Neural progenitor cell (in vitro differentiated cells): ENCODE measurements at regions not wholly inside any gene's neighbourhood (a gene's known extent, or its start where the extent isn't known, plus 50 kb on each side); places are given as distances from the start of the nearest gene placed in this dataset.

ENCODE experiments used
- DNase-seq: peaks from one replicate; pipeline ENCODE4 v3.0.0-alpha.2; 2016; ENCODE audit warnings: low spot score
- H2AFZ ChIP-seq: fragments of 200-600 bp; sonication (generic); replicated peaks from 2 replicates; pipeline ENCODE4 v1.6.1; 2016; ENCODE audit warnings: antibody characterized with exemption
- H3F3A ChIP-seq: fragments of 200-600 bp; sonication (generic); 2 replicates; pipeline ENCODE4 v1.6.1; 2016; ENCODE audit warnings: antibody characterized with exemption, low read depth
- H3K27ac ChIP-seq: fragments of 200-600 bp; sonication (generic); 2 replicates; pipeline ENCODE4 v1.5.1; 2016; ENCODE audit warnings: mild to moderate bottlenecking
- H3K27me3 ChIP-seq: fragments of 200-600 bp; sonication (generic); 2 replicates; pipeline ENCODE4 v1.6.1; 2016; ENCODE audit warnings: mild to moderate bottlenecking, moderate library complexity
- H3K36me3 ChIP-seq: fragments of 200-600 bp; sonication (generic); 2 replicates; pipeline ENCODE4 v1.5.1; 2016
- H3K4me1 ChIP-seq: fragments of 200-600 bp; sonication (generic); 2 replicates; pipeline ENCODE4 v1.6.1; 2016; ENCODE audit warnings: mixed run types
- H3K4me2 ChIP-seq: fragments of 200-600 bp; sonication (generic); 2 replicates; pipeline ENCODE4 v1.6.1; 2016
- H3K4me3 ChIP-seq: fragments of 200-600 bp; sonication (generic); 2 replicates; pipeline ENCODE4 v1.5.1; 2016
- H3K79me2 ChIP-seq: fragments of 200-600 bp; sonication (generic); 2 replicates; pipeline ENCODE4 v1.6.1; 2016; ENCODE audit warnings: low read depth
- H3K9ac ChIP-seq: fragments of 200-600 bp; sonication (generic); 2 replicates; pipeline ENCODE4 v1.6.1; 2016
- H3K9me3 ChIP-seq: fragments of 200-600 bp; sonication (generic); 2 replicates; pipeline ENCODE4 v1.5.1; 2016; ENCODE audit warnings: low read depth
- H4K20me1 ChIP-seq: fragments of 200-600 bp; sonication (generic); 2 replicates; pipeline ENCODE4 v1.6.1; 2016; ENCODE audit warnings: low read depth
- H3K27ac Mint-ChIP-seq: 3 replicates; pipeline ENCODE4 v1.8.0; 2021; ENCODE audit warnings: mixed read lengths
- H3K27me3 Mint-ChIP-seq: 2 replicates; pipeline ENCODE4 v1.8.0; 2022; ENCODE audit warnings: low read depth, mild to moderate bottlenecking, inconsistent platforms, moderate library complexity, mixed read lengths; ENCODE audit not compliant: insufficient read depth
- H3K36me3 Mint-ChIP-seq: 3 replicates; pipeline ENCODE4 v1.8.0; 2021; ENCODE audit warnings: mixed read lengths
- H3K4me1 Mint-ChIP-seq: 3 replicates; pipeline ENCODE4 v1.8.0; 2021; ENCODE audit warnings: mixed read lengths
- H3K4me3 Mint-ChIP-seq: 3 replicates; pipeline ENCODE4 v1.8.0; 2021; ENCODE audit warnings: mild to moderate bottlenecking, moderate library complexity, mixed read lengths
- H3K9me3 Mint-ChIP-seq: 3 replicates; pipeline ENCODE4 v1.8.0; 2020; ENCODE audit warnings: mixed read lengths
- CTCF ChIP-seq: fragments of 200-600 bp; sonication (generic); IDR thresholded peaks from 2 replicates; pipeline ENCODE4 v1.5.1; 2017; ENCODE audit warnings: antibody characterized with exemption, mild to moderate bottlenecking
- EZH2 ChIP-seq: fragments of 200-600 bp; sonication (generic); IDR thresholded peaks from 2 replicates; pipeline ENCODE4 v1.6.1; 2017; ENCODE audit warnings: antibody characterized with exemption, mild to moderate bottlenecking, moderate library complexity
- EZH2phosphoT487 ChIP-seq: fragments of 200-600 bp; sonication (generic); IDR thresholded peaks from 2 replicates; pipeline ENCODE4 v1.6.1; 2017; ENCODE audit warnings: antibody characterized with exemption

- H3K36me3 Mint-ChIP-seq = no peaks in the 10 kb centered on the region
- peaks cover 17% of the 10 kb centered on the region for H3K9me3 Mint-ChIP-seq
- no peak for DNase-seq
- no peak overlapping the region for H3K4me2 ChIP-seq
- no peaks in the 10 kb centered on the region for H3K27me3 ChIP-seq
- H3K4me3 Mint-ChIP-seq = no peak overlapping the region
- no peaks in the 10 kb centered on the region for H3K36me3 ChIP-seq
- no peaks in the 10 kb centered on the region for H4K20me1 ChIP-seq
- no peak overlapping the region for H3K4me3 ChIP-seq
- no peak overlapping the region for H2AFZ ChIP-seq
- no peak overlapping the region for H3K27ac ChIP-seq
- H3K27me3 Mint-ChIP-seq = no peaks in the 10 kb centered on the region
- peaks cover under 1% of the 10 kb centered on the region for H3K4me1 ChIP-seq
- H3K79me2 ChIP-seq = no peaks in the 10 kb centered on the region
- H3F3A ChIP-seq = no peaks in the 10 kb centered on the region
- no peak for TF ChIP-seq CTCF
- no peak for TF ChIP-seq EZH2
- no peak for TF ChIP-seq EZH2phosphoT487
- no peaks in the 10 kb centered on the region for H3K4me1 Mint-ChIP-seq
- H3K9ac ChIP-seq = no peak overlapping the region
- H3K9me3 ChIP-seq = no peaks in the 10 kb centered on the region
- H3K27ac Mint-ChIP-seq = no peak overlapping the region
Measured at GRCh38 chr4:189828081-189828697, 112.5 kb upstream of the FRG1 start.

GRCh38 chr4:189832528-189832927, 108.1 kb upstream of the FRG1 start:
- DNase-seq = no peak
- Histone ChIP-seq H3F3A (no peaks in the 10 kb centered on the region), H2AFZ (no peak overlapping the region), H3K36me3 (no peaks in the 10 kb centered on the region), H3K27ac (no peak overlapping the region), H3K4me1 (no peaks in the 10 kb centered on the region), H3K27me3 (no peaks in the 10 kb centered on the region), H3K9me3 (no peaks in the 10 kb centered on the region), H3K79me2 (no peaks in the 10 kb centered on the region), H3K4me2 (no peak overlapping the region), H3K9ac (no peak overlapping the region), H3K4me3 (no peak overlapping the region), H4K20me1 (no peaks in the 10 kb centered on the region)
- no peaks in the 10 kb centered on the region for H3K4me1 Mint-ChIP-seq
- no peak overlapping the region for H3K4me3 Mint-ChIP-seq
- TF ChIP-seq CTCF (no peak), EZH2 (no peak), EZH2phosphoT487 (no peak)
- no peaks in the 10 kb centered on the region for H3K36me3 Mint-ChIP-seq
- peaks cover 16% of the 10 kb centered on the region for H3K9me3 Mint-ChIP-seq
- H3K27me3 Mint-ChIP-seq = peaks cover 3% of the 10 kb centered on the region
- H3K27ac Mint-ChIP-seq = no peak overlapping the region

- Histone ChIP-seq H3K4me2 (no peak overlapping the region), H3K36me3 (no peaks in the 10 kb centered on the region), H3F3A (no peaks in the 10 kb centered on the region), H3K79me2 (no peaks in the 10 kb centered on the region), H3K9me3 (no peaks in the 10 kb centered on the region), H3K4me1 (no peaks in the 10 kb centered on the region), H4K20me1 (no peaks in the 10 kb centered on the region), H2AFZ (no peak overlapping the region), H3K27me3 (no peaks in the 10 kb centered on the region), H3K27ac (no peak overlapping the region), H3K4me3 (no peak overlapping the region), H3K9ac (no peak overlapping the region)
- no peak for TF ChIP-seq EZH2
- TF ChIP-seq CTCF = no peak
- no peak for TF ChIP-seq EZH2phosphoT487
- H3K4me1 Mint-ChIP-seq = no peaks in the 10 kb centered on the region
- peaks cover 7% of the 10 kb centered on the region for H3K9me3 Mint-ChIP-seq
- DNase-seq = no peak
- no peak overlapping the region for H3K4me3 Mint-ChIP-seq
- no peak overlapping the region for H3K27ac Mint-ChIP-seq
- H3K36me3 Mint-ChIP-seq = no peaks in the 10 kb centered on the region
- peaks cover 3% of the 10 kb centered on the region for H3K27me3 Mint-ChIP-seq
Measured at GRCh38 chr4:189834616-189835015, 106.1 kb upstream of the FRG1 start.
